ENCODE measurements at regions not wholly inside any gene's neighbourhood (a gene's known extent, or its start where the extent isn't known, plus 50 kb on each side); places are given as distances from the start of the nearest gene placed in this dataset.

DNA sequence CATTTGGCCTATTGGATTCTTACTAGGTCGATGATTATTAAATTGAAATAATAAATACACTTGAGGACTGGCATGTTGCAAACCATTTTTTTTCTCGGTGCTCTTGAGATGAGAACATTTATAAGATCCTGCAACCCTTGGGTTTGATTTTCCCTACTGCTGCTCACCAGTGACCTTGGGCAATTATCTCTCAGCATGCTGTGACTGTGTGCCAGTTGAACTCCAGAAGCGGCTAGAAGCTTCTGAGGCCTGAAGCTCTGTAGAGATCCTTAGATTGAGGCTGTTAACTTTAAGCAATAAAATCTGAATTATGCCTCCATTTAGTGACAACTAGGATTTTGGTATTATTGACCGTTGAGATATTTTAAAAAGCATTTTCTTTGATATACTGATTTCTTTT, 489.8 kb downstream of the MAT2B start:
- no peaks in the 10 kb centered on the region for H3K4me1 ChIP-seq (ENCODE audit: control insufficient read depth, insufficient read depth, low read length)

DNA sequence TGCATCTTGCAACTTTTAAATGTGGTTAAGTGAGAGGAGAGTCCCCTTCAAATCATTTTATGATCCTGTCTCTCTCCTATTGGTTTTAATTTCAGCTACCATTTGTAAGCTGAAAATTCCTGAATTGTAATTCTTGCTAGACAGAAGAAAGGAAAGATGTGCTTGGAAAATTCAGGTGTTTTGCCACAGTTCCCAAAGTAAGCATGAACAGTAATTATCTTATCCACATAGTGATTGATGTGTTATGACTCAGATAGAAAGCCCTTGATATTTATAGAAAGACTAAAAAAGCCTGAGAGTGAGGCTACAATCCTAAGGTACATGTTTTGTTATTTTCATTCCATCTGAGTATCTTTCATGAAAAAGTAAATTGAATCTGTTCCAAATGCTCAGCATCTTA, 492.5 kb downstream of the MAT2B start:
- DNase-seq (ENCODE audit: low read depth, low spot score), result no peak
- Histone ChIP-seq H3K27ac (ENCODE audit: low read length) (no peak overlapping the region), H3K36me3 (ENCODE audit: control insufficient read depth, insufficient read depth, low read length) (no peaks in the 10 kb centered on the region), H3K4me1 (ENCODE audit: control insufficient read depth, insufficient read depth, low read length) (no peaks in the 10 kb centered on the region), H3K27me3 (ENCODE audit: control insufficient read depth, insufficient read depth, low read length) (no peaks in the 10 kb centered on the region), H3K4me3 (ENCODE audit: low read length) (no peak overlapping the region), H3K9me3 (ENCODE audit: control insufficient read depth, insufficient read depth, low read length) (no peaks in the 10 kb centered on the region)

More for the DNA sequence above, 489.8 kb downstream of the MAT2B start:
- WGBS (ENCODE audit: insufficient coverage, insufficient read length), result no CpG with 5 or more reads among the region's 4 CpGs
- no peaks in the 10 kb centered on the region for H3K9me3 ChIP-seq (ENCODE audit: control insufficient read depth, insufficient read depth, low read length)
- H3K36me3 ChIP-seq (ENCODE audit: control insufficient read depth, insufficient read depth, low read length), result no peaks in the 10 kb centered on the region
- H3K27me3 ChIP-seq (ENCODE audit: control insufficient read depth, insufficient read depth, low read length), result no peaks in the 10 kb centered on the region
- no peak overlapping the region for H3K27ac ChIP-seq (ENCODE audit: low read length)
- H3K4me3 ChIP-seq (ENCODE audit: low read length), result no peak overlapping the region
- no peak for DNase-seq (ENCODE audit: low read depth, low spot score)

DNA sequence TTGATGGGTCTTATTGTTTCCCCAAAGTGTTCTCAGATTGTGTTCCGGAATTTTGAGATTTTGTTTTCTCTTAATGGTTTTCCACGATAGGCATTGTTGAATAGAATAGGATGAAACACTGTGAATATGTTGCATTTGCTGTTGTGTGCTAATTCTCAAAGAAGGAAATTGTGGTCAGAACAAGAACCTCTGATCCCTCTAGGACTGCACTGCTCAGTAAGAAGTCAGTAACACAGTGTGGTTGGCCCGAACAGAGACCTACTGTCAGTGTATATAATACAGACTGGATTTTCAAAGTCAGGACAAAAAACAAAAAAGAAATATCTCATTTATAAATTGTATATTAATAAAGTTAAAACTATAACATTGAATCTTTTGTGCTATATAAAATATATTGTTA, 494.8 kb downstream of the MAT2B start:
- no peak for DNase-seq (ENCODE audit: low read depth, low spot score)
- WGBS (ENCODE audit: insufficient coverage, insufficient read length), result no CpG with 5 or more reads among the region's 3 CpGs
- no peak overlapping the region for H3K4me3 ChIP-seq (ENCODE audit: low read length)

DNA sequence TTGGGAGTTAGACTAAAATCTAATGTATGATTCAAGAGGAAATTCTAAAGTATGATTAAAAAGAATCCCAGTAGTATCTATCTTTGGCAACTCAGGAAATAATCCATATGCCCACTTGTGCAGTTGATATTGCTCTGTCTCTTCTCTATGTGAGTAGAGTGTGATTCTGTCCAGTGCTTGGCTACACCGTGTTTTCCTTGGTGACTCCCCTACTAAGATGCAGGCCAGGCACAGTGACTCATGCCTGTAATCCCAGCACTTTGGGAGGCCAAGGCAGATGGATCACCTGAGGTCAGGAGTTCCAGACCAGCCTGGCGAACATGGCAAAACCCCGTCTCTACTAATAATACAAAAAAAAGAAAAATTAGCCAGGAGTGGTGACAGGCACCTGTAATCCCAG, 495.4 kb downstream of the MAT2B start:
- Histone ChIP-seq H3K4me3 (ENCODE audit: low read length) (no peak overlapping the region), H3K9me3 (ENCODE audit: control insufficient read depth, insufficient read depth, low read length) (no peaks in the 10 kb centered on the region), H3K27ac (ENCODE audit: low read length) (no peak overlapping the region), H3K36me3 (ENCODE audit: control insufficient read depth, insufficient read depth, low read length) (no peaks in the 10 kb centered on the region), H3K27me3 (ENCODE audit: control insufficient read depth, insufficient read depth, low read length) (no peaks in the 10 kb centered on the region), H3K4me1 (ENCODE audit: control insufficient read depth, insufficient read depth, low read length) (no peaks in the 10 kb centered on the region)
- no peak for DNase-seq (ENCODE audit: low read depth, low spot score)
- WGBS (ENCODE audit: insufficient coverage, insufficient read length), result no CpG with 5 or more reads among the region's 3 CpGs

More for the DNA sequence above, 494.8 kb downstream of the MAT2B start:
- Histone ChIP-seq H3K4me1 (ENCODE audit: control insufficient read depth, insufficient read depth, low read length) (no peaks in the 10 kb centered on the region), H3K27ac (ENCODE audit: low read length) (no peak overlapping the region), H3K27me3 (ENCODE audit: control insufficient read depth, insufficient read depth, low read length) (no peaks in the 10 kb centered on the region), H3K9me3 (ENCODE audit: control insufficient read depth, insufficient read depth, low read length) (no peaks in the 10 kb centered on the region), H3K36me3 (ENCODE audit: control insufficient read depth, insufficient read depth, low read length) (no peaks in the 10 kb centered on the region)

DNA sequence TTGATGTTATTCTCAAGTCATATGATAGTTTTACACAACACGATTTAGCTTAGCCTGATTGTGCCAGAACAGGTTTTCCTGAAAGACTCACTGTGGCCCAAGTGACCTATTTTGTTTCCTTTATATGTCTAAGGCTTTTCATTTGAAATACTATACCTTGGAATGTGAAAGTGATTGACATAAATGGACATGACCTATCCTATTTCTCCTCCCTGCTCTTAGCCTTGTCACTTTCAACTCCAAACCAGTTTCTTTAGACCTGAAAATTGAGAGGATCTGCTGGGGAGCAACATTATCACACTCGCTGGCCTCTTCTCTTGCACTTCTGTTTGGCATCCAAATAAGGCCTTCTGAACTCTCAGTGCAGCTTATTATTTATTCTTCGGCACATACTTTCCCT, 496.8 kb downstream of the MAT2B start:
- Histone ChIP-seq H3K27ac (ENCODE audit: low read length) (no peak overlapping the region), H3K4me3 (ENCODE audit: low read length) (no peak overlapping the region), H3K27me3 (ENCODE audit: control insufficient read depth, insufficient read depth, low read length) (no peaks in the 10 kb centered on the region), H3K9me3 (ENCODE audit: control insufficient read depth, insufficient read depth, low read length) (no peaks in the 10 kb centered on the region), H3K4me1 (ENCODE audit: control insufficient read depth, insufficient read depth, low read length) (no peaks in the 10 kb centered on the region), H3K36me3 (ENCODE audit: control insufficient read depth, insufficient read depth, low read length) (no peaks in the 10 kb centered on the region)
- WGBS (ENCODE audit: insufficient coverage, insufficient read length), result no CpG with 5 or more reads among the region's 3 CpGs
- no peak for DNase-seq (ENCODE audit: low read depth, low spot score)

DNA sequence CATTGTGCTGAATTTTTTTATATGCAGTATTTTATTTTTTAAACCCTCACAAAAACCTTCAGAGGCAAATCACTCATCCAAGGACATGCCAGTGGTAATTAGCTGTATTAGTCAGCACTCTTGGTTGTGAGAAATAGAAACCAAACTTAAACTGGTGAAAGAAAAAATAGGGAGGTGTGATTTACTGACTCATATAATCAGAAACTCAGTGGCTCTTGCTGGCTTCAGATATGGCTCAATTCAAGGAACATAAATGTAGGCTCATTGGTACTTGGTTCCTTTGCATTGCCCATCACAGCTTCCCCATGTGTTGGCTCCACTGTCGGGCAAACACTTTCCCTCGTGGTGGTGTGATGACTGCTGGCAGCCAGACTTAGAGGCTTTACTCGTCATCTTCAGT, 497.2 kb downstream of the MAT2B start:
- no CpG with 5 or more reads among the region's 3 CpGs for WGBS (ENCODE audit: insufficient coverage, insufficient read length)
- no peaks in the 10 kb centered on the region for H3K9me3 ChIP-seq (ENCODE audit: control insufficient read depth, insufficient read depth, low read length)
- no peak overlapping the region for H3K4me3 ChIP-seq (ENCODE audit: low read length)
- H3K36me3 ChIP-seq (ENCODE audit: control insufficient read depth, insufficient read depth, low read length), result no peaks in the 10 kb centered on the region
- H3K27ac ChIP-seq (ENCODE audit: low read length), result no peak overlapping the region
- no peaks in the 10 kb centered on the region for H3K4me1 ChIP-seq (ENCODE audit: control insufficient read depth, insufficient read depth, low read length)
- H3K27me3 ChIP-seq (ENCODE audit: control insufficient read depth, insufficient read depth, low read length), result no peaks in the 10 kb centered on the region
- no peak for DNase-seq (ENCODE audit: low read depth, low spot score)

DNA sequence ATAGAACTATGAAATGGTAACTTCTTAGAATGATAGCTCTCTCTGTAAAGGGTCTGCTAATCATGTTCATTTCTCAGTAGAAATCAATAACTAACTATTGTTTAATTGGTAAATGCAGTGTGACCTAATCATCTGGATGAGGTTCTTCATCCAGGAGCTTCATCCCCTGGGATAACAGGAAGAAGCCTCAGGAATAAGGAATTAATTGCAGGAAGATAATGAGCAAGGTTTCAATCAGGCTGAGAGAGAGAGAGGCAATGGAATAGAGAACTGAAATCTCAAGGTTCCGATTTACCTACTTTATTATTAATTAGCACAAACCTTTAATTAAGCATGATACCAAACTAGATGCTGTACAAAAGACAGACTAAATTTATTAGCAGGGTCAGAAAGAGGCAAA, 499.7 kb downstream of the MAT2B start:
- H3K36me3 ChIP-seq (ENCODE audit: control insufficient read depth, insufficient read depth, low read length), result no peaks in the 10 kb centered on the region
- no CpG with 5 or more reads among the region's 1 CpG for WGBS (ENCODE audit: insufficient coverage, insufficient read length)

DNA sequence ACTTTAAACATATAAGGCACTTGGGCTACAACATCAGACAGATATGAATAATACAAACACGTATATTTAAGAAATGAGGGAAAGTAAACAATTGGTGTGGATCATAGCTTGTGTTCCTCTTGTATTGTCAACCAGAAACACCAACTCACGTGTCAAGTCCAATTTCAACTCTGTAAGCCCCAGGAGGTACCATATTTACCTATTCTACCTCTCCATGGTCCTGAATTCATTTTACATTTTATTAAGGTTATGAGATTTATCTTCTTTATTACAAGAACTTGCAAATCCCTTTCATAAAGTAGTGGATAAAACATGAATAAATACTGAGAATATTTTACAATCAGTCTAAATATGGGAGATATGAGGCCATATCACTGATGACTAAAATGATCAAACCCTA, 501.6 kb downstream of the MAT2B start:
- Histone ChIP-seq H3K4me3 (ENCODE audit: low read length) (no peak overlapping the region), H3K4me1 (ENCODE audit: control insufficient read depth, insufficient read depth, low read length) (no peaks in the 10 kb centered on the region), H3K36me3 (ENCODE audit: control insufficient read depth, insufficient read depth, low read length) (no peaks in the 10 kb centered on the region), H3K27me3 (ENCODE audit: control insufficient read depth, insufficient read depth, low read length) (no peaks in the 10 kb centered on the region), H3K27ac (ENCODE audit: low read length) (no peak overlapping the region), H3K9me3 (ENCODE audit: control insufficient read depth, insufficient read depth, low read length) (no peaks in the 10 kb centered on the region)
- DNase-seq (ENCODE audit: low read depth, low spot score), result no peak
- WGBS (ENCODE audit: insufficient coverage, insufficient read length), result no CpG with 5 or more reads among the region's 2 CpGs

More for the DNA sequence above, 499.7 kb downstream of the MAT2B start:
- Histone ChIP-seq H3K4me3 (ENCODE audit: low read length) (no peak overlapping the region), H3K27ac (ENCODE audit: low read length) (no peak overlapping the region), H3K27me3 (ENCODE audit: control insufficient read depth, insufficient read depth, low read length) (no peaks in the 10 kb centered on the region), H3K4me1 (ENCODE audit: control insufficient read depth, insufficient read depth, low read length) (no peaks in the 10 kb centered on the region), H3K9me3 (ENCODE audit: control insufficient read depth, insufficient read depth, low read length) (no peaks in the 10 kb centered on the region)
- DNase-seq (ENCODE audit: low read depth, low spot score), result no peak

DNA sequence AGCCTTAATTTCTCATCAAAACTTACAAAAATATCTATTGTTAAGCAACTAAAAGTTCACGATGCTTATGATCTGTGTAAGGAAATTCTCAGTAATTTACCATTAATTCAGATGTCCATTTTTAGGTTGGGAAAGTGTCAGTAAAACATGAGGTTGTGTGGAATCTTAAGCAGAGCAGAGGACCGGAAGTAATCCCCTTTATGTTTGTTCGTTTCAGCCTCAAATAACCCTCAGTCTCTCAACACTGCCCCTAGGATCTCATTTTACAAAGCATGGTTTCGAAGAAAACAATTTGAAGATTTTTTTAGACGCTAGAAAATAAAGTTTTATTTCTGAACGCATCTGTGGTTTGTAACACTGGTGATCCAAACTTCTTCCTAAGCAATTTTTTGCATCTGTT, 504.2 kb downstream of the MAT2B start:
- no peak for DNase-seq (ENCODE audit: low read depth, low spot score)
- no peak overlapping the region for H3K4me3 ChIP-seq (ENCODE audit: low read length)
- H3K4me1 ChIP-seq (ENCODE audit: control insufficient read depth, insufficient read depth, low read length), result no peaks in the 10 kb centered on the region
- no peaks in the 10 kb centered on the region for H3K36me3 ChIP-seq (ENCODE audit: control insufficient read depth, insufficient read depth, low read length)
- no peak overlapping the region for H3K27ac ChIP-seq (ENCODE audit: low read length)
- no peaks in the 10 kb centered on the region for H3K9me3 ChIP-seq (ENCODE audit: control insufficient read depth, insufficient read depth, low read length)
- no peaks in the 10 kb centered on the region for H3K27me3 ChIP-seq (ENCODE audit: control insufficient read depth, insufficient read depth, low read length)
- no CpG with 5 or more reads among the region's 6 CpGs for WGBS (ENCODE audit: insufficient coverage, insufficient read length)

DNA sequence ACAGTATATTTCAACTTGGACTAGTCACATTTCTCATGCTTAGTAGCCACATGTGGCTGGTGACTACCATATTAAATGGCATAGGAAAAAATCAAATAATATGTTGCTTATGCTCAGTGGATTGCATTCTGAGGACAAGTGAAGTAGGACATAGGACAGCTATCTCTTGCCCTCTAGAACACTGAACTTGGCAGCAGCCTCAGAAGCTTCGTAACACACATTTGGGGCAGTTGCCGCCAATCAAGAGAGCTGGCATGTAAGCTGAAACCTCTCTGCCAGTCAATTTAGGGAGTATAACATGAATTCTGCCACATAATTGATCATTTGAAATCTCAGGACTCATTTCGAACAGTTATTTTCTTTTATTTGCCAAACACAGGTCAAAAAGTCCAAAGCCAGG, 505.5 kb downstream of the MAT2B start:
- WGBS (ENCODE audit: insufficient coverage, insufficient read length), result no CpG with 5 or more reads among the region's 3 CpGs
- no peak overlapping the region for H3K27ac ChIP-seq (ENCODE audit: low read length)
- no peak for DNase-seq (ENCODE audit: low read depth, low spot score)
- no peak overlapping the region for H3K4me3 ChIP-seq (ENCODE audit: low read length)
- no peaks in the 10 kb centered on the region for H3K4me1 ChIP-seq (ENCODE audit: control insufficient read depth, insufficient read depth, low read length)
- H3K36me3 ChIP-seq (ENCODE audit: control insufficient read depth, insufficient read depth, low read length), result no peaks in the 10 kb centered on the region
- no peaks in the 10 kb centered on the region for H3K27me3 ChIP-seq (ENCODE audit: control insufficient read depth, insufficient read depth, low read length)
- no peaks in the 10 kb centered on the region for H3K9me3 ChIP-seq (ENCODE audit: control insufficient read depth, insufficient read depth, low read length)

DNA sequence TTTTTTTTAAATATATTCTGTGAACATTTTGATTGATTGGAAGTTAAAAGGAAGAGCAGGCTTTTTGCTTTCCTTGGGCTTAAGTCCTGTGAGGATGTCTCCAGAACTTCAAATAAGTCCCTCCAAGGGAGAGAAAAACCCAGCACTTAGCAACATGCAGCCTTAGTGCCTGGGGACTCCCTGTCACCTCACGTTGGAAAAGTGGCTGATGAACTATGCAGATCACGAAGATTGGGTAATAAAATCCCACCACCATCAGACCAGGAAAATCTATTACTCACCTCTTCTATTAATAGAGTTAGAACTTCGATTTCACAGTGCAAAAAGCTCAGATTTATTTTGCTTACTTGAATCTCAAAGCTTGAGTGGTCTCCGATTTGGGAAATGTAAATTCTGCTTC, 507.0 kb downstream of the MAT2B start:
- DNase-seq (ENCODE audit: low read depth, low spot score), result no peak
- H3K4me1 ChIP-seq (ENCODE audit: control insufficient read depth, insufficient read depth, low read length), result no peaks in the 10 kb centered on the region
- H3K27ac ChIP-seq (ENCODE audit: low read length), result no peak overlapping the region
- H3K36me3 ChIP-seq (ENCODE audit: control insufficient read depth, insufficient read depth, low read length), result no peaks in the 10 kb centered on the region
- H3K4me3 ChIP-seq (ENCODE audit: low read length), result no peak overlapping the region
- no CpG with 5 or more reads among the region's 4 CpGs for WGBS (ENCODE audit: insufficient coverage, insufficient read length)
- H3K27me3 ChIP-seq (ENCODE audit: control insufficient read depth, insufficient read depth, low read length), result no peaks in the 10 kb centered on the region
- H3K9me3 ChIP-seq (ENCODE audit: control insufficient read depth, insufficient read depth, low read length), result no peaks in the 10 kb centered on the region
